Immature natural killer cell (primary cell): ENCODE measurements at regions not wholly inside any gene's neighbourhood (a gene's known extent, or its start where the extent isn't known, plus 50 kb on each side); places are given as distances from the start of the nearest gene placed in this dataset.

Experiments
- DNase-seq, 3 donors: peaks; one replicate each; pipeline ENCODE4 v3.0.0; 2022; ENCODE audit warnings: mixed read lengths in 1 of 3
- H3K27ac Mint-ChIP-seq, 6 donors: one replicate each; pipeline ENCODE4 v1.8.0; 2020; ENCODE audit warnings: mixed read lengths in 6 of 6, mild to moderate bottlenecking in 5 of 6, inconsistent platforms in 4 of 6, moderate library complexity in 3 of 6
- H3K27me3 Mint-ChIP-seq, 3 donors: one replicate each; pipeline ENCODE4 v1.8.0; 2020 to 2021; ENCODE audit warnings: low read depth in 3 of 3, mild to moderate bottlenecking in 3 of 3, mixed read lengths in 3 of 3, moderate library complexity in 3 of 3, inconsistent platforms in 1 of 3
- H3K36me3 Mint-ChIP-seq, 3 donors: one replicate each; pipeline ENCODE4 v1.8.0; 2020; ENCODE audit warnings: mixed read lengths in 3 of 3, inconsistent platforms in 2 of 3, mild to moderate bottlenecking in 2 of 3
- H3K4me1 Mint-ChIP-seq, 2 donors: one replicate each; pipeline ENCODE4 v1.8.0; 2020; ENCODE audit warnings: inconsistent platforms in 2 of 2, mild to moderate bottlenecking in 2 of 2, mixed read lengths in 2 of 2, moderate library complexity in 1 of 2
- H3K4me3 Mint-ChIP-seq, 5 donors: one replicate each; pipeline ENCODE4 v1.8.0; 2020; ENCODE audit warnings: mild to moderate bottlenecking in 5 of 5, mixed read lengths in 5 of 5, inconsistent platforms in 3 of 5, moderate library complexity in 3 of 5
- H3K9me3 Mint-ChIP-seq, 6 donors: one replicate each; pipeline ENCODE4 v1.8.0; 2020; ENCODE audit warnings: mild to moderate bottlenecking in 6 of 6, mixed read lengths in 6 of 6, inconsistent platforms in 4 of 6, moderate library complexity in 3 of 6

GRCh38 chr16:5449901-5450300, 352.3 kb upstream of the EEF2KMT start:
- H3K27me3 Mint-ChIP-seq: peaks cover 1 to 4% (median 2%) of the 10 kb centered on the region in 3 donors

DNA sequence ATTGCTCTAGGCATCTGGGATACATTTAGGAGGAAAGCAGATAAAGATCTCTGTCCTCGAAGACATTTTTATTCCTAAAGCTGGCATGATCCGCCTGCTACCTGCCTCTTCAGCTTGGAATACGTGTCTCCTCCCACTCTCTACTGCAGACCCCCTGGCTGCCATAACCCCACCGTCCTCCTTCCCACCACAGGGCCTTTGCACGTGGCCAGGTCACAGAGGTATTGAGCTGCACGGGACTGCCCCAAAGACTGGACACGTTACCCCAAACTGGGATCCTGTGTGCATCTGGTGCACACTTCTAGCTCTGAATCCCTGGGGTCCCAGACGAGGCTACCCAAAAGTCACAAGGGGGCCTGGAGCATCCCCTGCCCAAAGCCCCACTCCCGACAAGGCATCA, 351.2 kb upstream of the EEF2KMT start:
- Mint-ChIP-seq H3K27ac (no peak overlapping the region), H3K4me1 (no peaks in the 10 kb centered on the region), H3K9me3 (peaks cover 0 to 2% (median 0%) of the 10 kb centered on the region in 6 donors), H3K36me3 (no peaks in the 10 kb centered on the region), H3K27me3 (peaks cover 1 to 4% (median 2%) of the 10 kb centered on the region in 3 donors), H3K4me3 (no peak overlapping the region)
- DNase-seq: no peak

More at GRCh38 chr16:5449901-5450300, 352.3 kb upstream of the EEF2KMT start:
- no peak overlapping the region for H3K4me3 Mint-ChIP-seq
- H3K27ac Mint-ChIP-seq: no peak overlapping the region
- H3K36me3 Mint-ChIP-seq: no peaks in the 10 kb centered on the region
- no peaks in the 10 kb centered on the region for H3K4me1 Mint-ChIP-seq
- no peak for DNase-seq
- peaks cover 0 to 1% (median 0%) of the 10 kb centered on the region in 6 donors for H3K9me3 Mint-ChIP-seq

DNA sequence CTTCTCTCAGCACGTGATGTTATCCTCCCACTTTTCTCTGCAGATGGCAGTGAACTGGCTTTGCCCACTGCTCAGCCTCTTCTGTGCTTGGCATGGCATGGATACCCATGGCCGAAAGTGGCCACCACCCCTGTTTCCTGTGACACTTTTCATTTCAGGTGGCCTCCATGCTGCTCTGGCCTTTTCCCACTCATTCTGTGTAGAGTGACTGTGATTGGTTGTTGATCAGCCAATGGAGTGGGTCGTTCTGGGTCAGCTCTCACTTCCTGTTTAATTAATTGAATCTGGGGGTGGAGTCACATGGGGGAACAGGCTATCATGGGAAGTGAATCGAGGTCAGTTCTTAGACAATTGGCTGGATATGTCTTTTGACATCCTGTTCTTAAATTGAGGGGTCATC, 350.1 kb upstream of the EEF2KMT start:
- H3K4me1 Mint-ChIP-seq: no peaks in the 10 kb centered on the region
- no peak overlapping the region for H3K27ac Mint-ChIP-seq

GRCh38 chr16:5446623-5447240, 349.1 kb upstream of the EEF2KMT start:
- Mint-ChIP-seq H3K27me3 (peaks cover 1 to 3% (median 2%) of the 10 kb centered on the region in 3 donors), H3K27ac (no peak overlapping the region), H3K9me3 (peaks cover 0 to 2% (median 0%) of the 10 kb centered on the region in 6 donors), H3K4me3 (no peak overlapping the region), H3K36me3 (no peaks in the 10 kb centered on the region), H3K4me1 (no peaks in the 10 kb centered on the region)
- DNase-seq: no peak

More for the DNA sequence above, 350.1 kb upstream of the EEF2KMT start:
- DNase-seq: no peak
- peaks cover 1 to 5% (median 3%) of the 10 kb centered on the region in 3 donors for H3K27me3 Mint-ChIP-seq
- no peaks in the 10 kb centered on the region for H3K36me3 Mint-ChIP-seq
- H3K4me3 Mint-ChIP-seq: no peak overlapping the region
- H3K9me3 Mint-ChIP-seq: peaks cover 0 to 2% (median 0%) of the 10 kb centered on the region in 6 donors

DNA sequence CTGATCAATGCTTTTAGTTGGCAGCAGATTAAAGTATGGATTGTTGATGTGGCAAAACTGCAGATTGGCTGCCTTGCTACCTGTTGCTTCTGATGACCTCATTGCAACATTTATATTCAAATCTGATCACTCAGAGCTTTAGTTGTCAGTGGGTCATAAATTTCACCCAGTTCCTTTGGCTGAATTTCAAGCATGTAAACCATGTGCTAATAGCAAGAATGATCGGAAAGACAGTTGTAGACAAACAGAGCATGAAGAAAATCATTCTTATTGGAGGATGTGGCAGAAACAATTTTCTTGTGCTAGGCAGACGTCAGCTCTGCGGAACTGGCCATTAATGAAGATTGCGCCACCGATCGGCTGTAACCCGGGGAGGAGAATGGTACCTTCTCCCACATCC, 346.6 kb upstream of the EEF2KMT start:
- H3K9me3 Mint-ChIP-seq: peaks cover 0 to 4% (median 0%) of the 10 kb centered on the region in 6 donors
- H3K4me1 Mint-ChIP-seq: no peaks in the 10 kb centered on the region
- H3K27ac Mint-ChIP-seq: no peak overlapping the region
- no peak for DNase-seq
- H3K27me3 Mint-ChIP-seq: peaks cover 0 to 4% (median 2%) of the 10 kb centered on the region in 3 donors
- H3K4me3 Mint-ChIP-seq: no peak overlapping the region
- no peaks in the 10 kb centered on the region for H3K36me3 Mint-ChIP-seq

DNA sequence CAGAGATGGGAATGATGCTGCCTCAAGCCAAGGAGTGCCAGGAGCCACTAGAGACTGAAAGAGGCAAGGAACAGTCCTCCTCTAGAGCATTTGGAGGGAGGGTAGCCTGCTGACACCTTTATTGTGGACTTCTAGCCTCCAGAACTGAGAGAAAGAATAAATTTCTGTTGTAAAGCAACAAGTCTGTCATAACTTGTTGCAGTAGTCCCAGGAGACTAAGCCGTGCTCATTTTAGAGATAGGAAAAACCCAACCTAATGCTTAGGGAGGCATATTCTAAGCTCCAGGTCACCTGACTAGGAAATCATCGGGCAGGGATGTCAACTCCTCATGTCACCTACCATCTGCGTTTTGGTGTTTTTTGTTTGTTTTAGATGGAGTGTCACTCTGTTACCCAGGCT, 345.4 kb upstream of the EEF2KMT start:
- no peak overlapping the region for H3K4me3 Mint-ChIP-seq
- H3K9me3 Mint-ChIP-seq: peaks cover 0 to 6% (median 0%) of the 10 kb centered on the region in 6 donors
- peaks cover 0 to 5% (median 4%) of the 10 kb centered on the region in 3 donors for H3K27me3 Mint-ChIP-seq
- no peak overlapping the region for H3K27ac Mint-ChIP-seq
- H3K4me1 Mint-ChIP-seq: no peaks in the 10 kb centered on the region
- no peak for DNase-seq
- H3K36me3 Mint-ChIP-seq: no peaks in the 10 kb centered on the region

- H3K36me3 Mint-ChIP-seq: no peaks in the 10 kb centered on the region
- H3K9me3 Mint-ChIP-seq: peaks cover 0 to 6% (median 0%) of the 10 kb centered on the region in 6 donors
- no peak for DNase-seq
- no peak overlapping the region for H3K4me3 Mint-ChIP-seq
- H3K27ac Mint-ChIP-seq: no peak overlapping the region
- no peaks in the 10 kb centered on the region for H3K4me1 Mint-ChIP-seq
- peaks cover 0 to 5% (median 4%) of the 10 kb centered on the region in 3 donors for H3K27me3 Mint-ChIP-seq
Observed at GRCh38 chr16:5442054-5442453, 344.5 kb upstream of the EEF2KMT start.

DNA sequence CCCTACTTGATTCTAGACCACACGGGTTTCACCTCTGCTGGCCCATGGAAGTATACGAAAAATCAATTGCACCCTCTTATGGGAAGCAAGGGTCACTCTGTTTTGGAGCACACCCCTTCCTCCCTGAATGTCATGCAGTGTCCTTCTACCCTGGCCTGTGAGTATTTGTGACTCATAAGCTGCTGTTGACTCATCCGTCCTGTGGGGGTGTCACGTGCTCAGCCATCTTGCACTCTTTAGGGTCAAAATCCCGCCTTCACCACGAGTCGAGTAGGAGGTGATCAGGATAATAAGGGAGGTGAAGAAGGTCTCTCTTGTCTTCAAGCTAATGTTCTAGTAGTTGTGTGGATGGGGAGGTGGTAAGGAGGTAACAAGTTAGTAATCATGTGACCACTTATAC, 341.0 kb upstream of the EEF2KMT start:
- Mint-ChIP-seq H3K27ac (no peak overlapping the region), H3K4me3 (no peak overlapping the region), H3K27me3 (peaks cover 3 to 5% (median 4%) of the 10 kb centered on the region in 3 donors), H3K36me3 (no peaks in the 10 kb centered on the region), H3K9me3 (peaks cover 0 to 3% (median 0%) of the 10 kb centered on the region in 6 donors), H3K4me1 (no peaks in the 10 kb centered on the region)
- no peak for DNase-seq

GRCh38 chr16:5433587-5433986, 336.0 kb upstream of the EEF2KMT start:
- Mint-ChIP-seq H3K27ac (no peak overlapping the region), H3K4me1 (no peaks in the 10 kb centered on the region), H3K36me3 (no peaks in the 10 kb centered on the region), H3K27me3 (peaks cover 3 to 6% (median 4%) of the 10 kb centered on the region in 3 donors), H3K9me3 (peaks cover 0 to under 1% (median 0%) of the 10 kb centered on the region in 6 donors), H3K4me3 (no peak overlapping the region)
- DNase-seq: no peak

- H3K27ac Mint-ChIP-seq: no peak overlapping the region
- H3K9me3 Mint-ChIP-seq: no peaks in the 10 kb centered on the region
- DNase-seq: no peak
- H3K36me3 Mint-ChIP-seq: no peaks in the 10 kb centered on the region
- peaks cover 0 to 7% (median 4%) of the 10 kb centered on the region in 3 donors for H3K27me3 Mint-ChIP-seq
- no peak overlapping the region for H3K4me3 Mint-ChIP-seq
- no peaks in the 10 kb centered on the region for H3K4me1 Mint-ChIP-seq
Observed at GRCh38 chr16:5432166-5432565, 334.6 kb upstream of the EEF2KMT start.

DNA sequence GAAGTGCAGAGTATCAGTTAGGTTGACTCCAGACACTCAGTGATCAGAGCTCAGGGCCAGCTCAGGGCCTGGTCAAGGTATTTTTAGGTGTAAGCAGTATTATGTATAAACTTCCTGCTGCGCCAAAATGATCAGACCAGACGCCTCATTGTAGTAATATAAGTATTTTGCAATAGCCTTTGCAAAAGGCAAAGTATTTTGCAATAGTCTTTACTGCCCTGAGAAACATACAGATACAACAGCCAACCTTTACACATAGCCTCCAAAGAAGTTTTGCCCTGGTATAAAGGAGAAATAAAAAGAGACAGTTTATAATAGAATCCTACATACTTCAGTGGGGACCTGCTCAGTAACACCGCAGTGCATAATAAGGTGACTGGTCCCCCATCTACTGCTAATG, 333.0 kb upstream of the EEF2KMT start:
- no peak for DNase-seq
- H3K27ac Mint-ChIP-seq: no peak overlapping the region
- H3K4me1 Mint-ChIP-seq: no peaks in the 10 kb centered on the region
- no peak overlapping the region for H3K4me3 Mint-ChIP-seq
- no peaks in the 10 kb centered on the region for H3K36me3 Mint-ChIP-seq
- no peaks in the 10 kb centered on the region for H3K9me3 Mint-ChIP-seq
- peaks cover 0 to 8% (median 4%) of the 10 kb centered on the region in 3 donors for H3K27me3 Mint-ChIP-seq

DNA sequence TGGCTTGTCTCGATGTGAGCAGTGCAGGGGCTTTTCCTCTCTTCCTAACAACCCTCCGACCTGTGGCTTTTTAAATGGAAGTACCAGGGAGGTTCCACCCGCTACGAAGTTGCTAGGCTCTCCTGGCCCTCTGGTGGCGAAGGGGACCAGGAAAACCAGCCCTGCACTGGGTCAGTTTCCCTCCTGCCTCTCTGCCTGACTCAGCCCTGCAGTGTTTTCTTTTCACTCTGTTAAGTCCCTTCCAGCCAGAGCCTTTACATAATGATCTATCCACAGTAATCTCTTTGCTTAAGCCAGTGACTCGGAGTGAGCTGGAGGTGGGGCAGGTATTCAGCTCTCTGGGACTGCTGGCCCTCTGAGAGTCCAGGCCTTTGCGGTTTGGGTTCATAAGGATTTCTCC, 331.3 kb upstream of the EEF2KMT start:
- H3K4me3 Mint-ChIP-seq: no peak overlapping the region
- no peaks in the 10 kb centered on the region for H3K4me1 Mint-ChIP-seq
- no peaks in the 10 kb centered on the region for H3K36me3 Mint-ChIP-seq
- peaks cover 2 to 8% (median 3%) of the 10 kb centered on the region in 3 donors for H3K27me3 Mint-ChIP-seq
- H3K9me3 Mint-ChIP-seq: no peaks in the 10 kb centered on the region
- no peak overlapping the region for H3K27ac Mint-ChIP-seq
- DNase-seq: no peak

- no peak for DNase-seq
- Mint-ChIP-seq H3K36me3 (no peaks in the 10 kb centered on the region), H3K27ac (no peak overlapping the region), H3K27me3 (peaks cover 2 to 8% (median 3%) of the 10 kb centered on the region in 3 donors), H3K4me1 (no peaks in the 10 kb centered on the region), H3K4me3 (no peak overlapping the region), H3K9me3 (no peaks in the 10 kb centered on the region)
Observed at GRCh38 chr16:5427571-5427970, 330.0 kb upstream of the EEF2KMT start.

GRCh38 chr16:5422643-5423496, 325.3 kb upstream of the EEF2KMT start:
- no peak overlapping the region for H3K27ac Mint-ChIP-seq
- no peaks in the 10 kb centered on the region for H3K9me3 Mint-ChIP-seq
- no peaks in the 10 kb centered on the region for H3K4me1 Mint-ChIP-seq
- no peak overlapping the region for H3K4me3 Mint-ChIP-seq
- H3K36me3 Mint-ChIP-seq: no peaks in the 10 kb centered on the region
- DNase-seq: no peak
- H3K27me3 Mint-ChIP-seq: peaks cover 2 to 6% (median 3%) of the 10 kb centered on the region in 3 donors
